ENCODE measurements at regions not wholly inside any gene's neighbourhood (a gene's known extent, or its start where the extent isn't known, plus 50 kb on each side); places are given as distances from the start of the nearest gene placed in this dataset.

- TF ChIP-seq CTCF (IDR thresholded peaks at IDR 0.05) = peak; percentile 71 to 88 (median 81)
- no peak for TF ChIP-seq POLR2A (IDR thresholded peaks at IDR 0.05)
Measured at GRCh38 chr12:4855121-4855924, 54.4 kb upstream of the KCNA1 start.
